Loucy (cell line): ENCODE measurements at regions not wholly inside any gene's neighbourhood (a gene's known extent, or its start where the extent isn't known, plus 50 kb on each side); places are given as distances from the start of the nearest gene placed in this dataset.

Experiments used
- H2AFZ ChIP-seq: fragments of 200-600 bp; sonication (generic); 2 replicates; pipeline ENCODE4 v1.6.0; 2016; ENCODE audit warnings: antibody characterized with exemption, mild to moderate bottlenecking, low read length, moderate library complexity
- H3F3A ChIP-seq: fragments of 200-600 bp; 2 replicates; pipeline ENCODE4 v1.6.0; 2016; ENCODE audit warnings: antibody characterized with exemption, low read depth, mild to moderate bottlenecking
- H3K27me3 ChIP-seq: fragments of 200-600 bp; sonication (generic); 2 replicates; pipeline ENCODE4 v1.6.1; 2014; ENCODE audit warnings: low read length, mild to moderate bottlenecking; ENCODE audit not compliant: insufficient read depth, poor library complexity, severe bottlenecking
- H3K36me3 ChIP-seq: fragments of 200-600 bp; sonication (generic); 2 replicates; pipeline ENCODE4 v1.6.1; 2016; ENCODE audit warnings: low read length; ENCODE audit not compliant: insufficient read depth
- H3K4me1 ChIP-seq: fragments of 200-600 bp; sonication (generic); 2 replicates; pipeline ENCODE4 v1.5.1; 2014; ENCODE audit warnings: low read length, mild to moderate bottlenecking; ENCODE audit not compliant: insufficient read depth, poor library complexity, severe bottlenecking
- H3K4me2 ChIP-seq: fragments of 200-600 bp; sonication (generic); 2 replicates; pipeline ENCODE4 v1.6.0; 2014; ENCODE audit warnings: antibody characterized with exemption, low read length, low read depth, mild to moderate bottlenecking; ENCODE audit not compliant: poor library complexity, severe bottlenecking
- H3K4me3 ChIP-seq: fragments of 200-600 bp; sonication (generic); 2 replicates; pipeline ENCODE4 v1.5.1; 2014; ENCODE audit warnings: low read length, mild to moderate bottlenecking, mixed read lengths; ENCODE audit not compliant: poor library complexity, severe bottlenecking
- H3K79me2 ChIP-seq: fragments of 200-600 bp; sonication (generic); 2 replicates; pipeline ENCODE4 v1.6.1; 2014; ENCODE audit warnings: low read length; ENCODE audit not compliant: insufficient read depth
- H3K9ac ChIP-seq: fragments of 200-600 bp; sonication (generic); 2 replicates; pipeline ENCODE4 v1.6.0; 2014; ENCODE audit warnings: mild to moderate bottlenecking, low read depth, low read length, moderate library complexity; ENCODE audit not compliant: poor library complexity, severe bottlenecking
- H3K9me2 ChIP-seq: fragments of 200-600 bp; sonication (generic); replicated peaks from 2 replicates; pipeline ENCODE4 v1.6.1; 2016; ENCODE audit warnings: low read depth, low read length, mixed read lengths
- H3K9me3 ChIP-seq: fragments of 200-600 bp; sonication (generic); 2 replicates; pipeline ENCODE4 v1.6.1; 2014; ENCODE audit warnings: mild to moderate bottlenecking, antibody characterized with exemption, low read length, low read depth; ENCODE audit not compliant: insufficient read depth
- H4K20me1 ChIP-seq: fragments of 200-600 bp; sonication (generic); 2 replicates; pipeline ENCODE4 v1.6.0; 2014; ENCODE audit warnings: antibody characterized with exemption, low read length, mild to moderate bottlenecking; ENCODE audit not compliant: insufficient read depth, poor library complexity, severe bottlenecking
- CTCF ChIP-seq: fragments of 200-600 bp; sonication (generic); conservative IDR thresholded peaks from 2 replicates; pipeline ENCODE4 v1.5.1; 2014; ENCODE audit warnings: mild to moderate bottlenecking, antibody characterized with exemption, low read length
- EZH2phosphoT487 ChIP-seq: fragments of 200-600 bp; IDR thresholded peaks from 2 replicates; pipeline ENCODE4 v1.6.1; 2018; ENCODE audit warnings: antibody characterized with exemption, mild to moderate bottlenecking, moderate library complexity, borderline replicate concordance

- Histone ChIP-seq H2AFZ (no peak overlapping the region), H4K20me1 (no peaks in the 10 kb centered on the region), H3F3A (no peaks in the 10 kb centered on the region), H3K4me1 (no peaks in the 10 kb centered on the region), H3K79me2 (no peaks in the 10 kb centered on the region), H3K9me3 (no peaks in the 10 kb centered on the region), H3K9ac (no peak overlapping the region), H3K9me2 (no peaks in the 10 kb centered on the region), H3K4me3 (no peak overlapping the region), H3K36me3 (no peaks in the 10 kb centered on the region), H3K27me3 (no peaks in the 10 kb centered on the region), H3K4me2 (no peak overlapping the region)
- TF ChIP-seq CTCF (no peak), EZH2phosphoT487 (no peak)
These were observed 105.0 kb upstream of the PRB2 start for GRCh38 chr12:11500188-11500860.

- no peak overlapping the region for H3K4me2 ChIP-seq
- H2AFZ ChIP-seq, result no peak overlapping the region
- no peak for TF ChIP-seq CTCF
- no peak for TF ChIP-seq EZH2phosphoT487
- H3K27me3 ChIP-seq, result no peaks in the 10 kb centered on the region
- no peak overlapping the region for H3K9ac ChIP-seq
- no peaks in the 10 kb centered on the region for H3K36me3 ChIP-seq
- no peak overlapping the region for H3K4me3 ChIP-seq
- no peaks in the 10 kb centered on the region for H3F3A ChIP-seq
- H3K9me2 ChIP-seq, result no peaks in the 10 kb centered on the region
- H3K79me2 ChIP-seq, result no peaks in the 10 kb centered on the region
- H3K9me3 ChIP-seq, result no peaks in the 10 kb centered on the region
- no peaks in the 10 kb centered on the region for H3K4me1 ChIP-seq
- no peaks in the 10 kb centered on the region for H4K20me1 ChIP-seq
These were observed 105.5 kb upstream of the PRB2 start for GRCh38 chr12:11500861-11501230.

GRCh38 chr12:11508699-11509098 is 113.3 kb upstream of the PRB2 start:
- no peaks in the 10 kb centered on the region for H3K79me2 ChIP-seq
- no peak overlapping the region for H3K4me3 ChIP-seq
- no peaks in the 10 kb centered on the region for H3F3A ChIP-seq
- no peak for TF ChIP-seq EZH2phosphoT487
- no peak for TF ChIP-seq CTCF
- H3K4me2 ChIP-seq, result no peak overlapping the region
- no peak overlapping the region for H3K9ac ChIP-seq
- H3K9me2 ChIP-seq, result no peaks in the 10 kb centered on the region
- no peaks in the 10 kb centered on the region for H3K9me3 ChIP-seq
- H2AFZ ChIP-seq, result no peak overlapping the region
- H3K36me3 ChIP-seq, result no peaks in the 10 kb centered on the region
- no peaks in the 10 kb centered on the region for H3K27me3 ChIP-seq
- H4K20me1 ChIP-seq, result no peaks in the 10 kb centered on the region
- H3K4me1 ChIP-seq, result no peaks in the 10 kb centered on the region
